IPS DF 4.7 (cell line): ENCODE measurements at regions not wholly inside any gene's neighbourhood (a gene's known extent, or its start where the extent isn't known, plus 50 kb on each side); places are given as distances from the start of the nearest gene placed in this dataset.

Experiments used
- DNase-seq: peaks from one replicate; pipeline ENCODE4 v3.0.0-alpha.2; 2013; ENCODE audit warnings: low spot score; ENCODE audit errors: extremely low read depth

DNA sequence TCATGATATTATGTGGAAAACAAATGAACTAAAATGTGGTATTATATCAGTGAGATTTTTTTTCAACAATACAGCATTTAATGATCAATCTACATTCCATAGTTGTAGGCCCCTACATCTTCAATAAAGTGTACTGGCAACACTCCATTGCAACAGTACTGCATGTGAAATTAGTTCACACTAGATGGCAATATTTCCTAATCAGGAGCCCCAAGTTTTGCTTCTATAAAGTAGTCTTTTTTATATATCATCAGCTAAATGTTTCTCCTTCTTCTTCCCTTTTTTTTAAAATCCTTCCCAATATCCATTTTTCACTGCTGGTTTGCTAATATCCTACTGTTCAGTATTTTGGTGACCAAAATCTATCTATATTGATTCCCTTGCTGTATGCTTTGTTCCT lies 528.3 kb upstream of the ATXN8OS start:
- no peak for DNase-seq

DNA sequence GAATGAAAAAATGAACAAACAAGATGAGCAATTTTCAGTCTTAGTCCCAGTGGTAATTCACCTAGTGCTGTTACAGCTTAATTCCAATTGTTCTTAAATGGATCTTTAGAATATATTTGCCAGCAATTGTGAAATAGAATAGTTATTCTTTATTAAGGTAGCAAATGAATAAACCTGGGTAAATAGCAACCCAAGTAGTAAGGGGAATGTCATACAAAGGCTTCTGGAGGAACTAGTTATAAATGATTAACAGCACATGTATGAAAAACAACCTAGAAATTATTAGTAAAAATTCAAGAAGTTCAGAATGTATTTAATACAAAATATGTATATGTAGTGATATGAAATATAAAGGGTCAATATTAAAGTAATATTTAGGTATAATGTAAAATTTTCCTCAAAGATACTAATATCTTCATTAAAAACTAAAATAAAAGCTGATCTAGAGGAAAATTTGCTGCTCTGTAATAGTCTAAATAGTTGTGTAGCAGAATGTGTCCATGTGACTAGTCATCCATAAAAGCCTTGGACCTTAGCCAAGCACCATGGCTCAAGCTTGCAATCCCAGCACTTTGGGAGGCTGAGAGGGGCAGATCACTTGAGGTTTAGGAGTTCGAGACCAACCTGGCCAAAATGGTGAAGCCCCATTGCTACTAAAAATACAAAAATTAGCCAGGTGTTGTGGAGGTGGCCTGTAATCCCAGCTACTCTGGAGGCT lies 535.9 kb upstream of the ATXN8OS start:
- DNase-seq: no peak

DNA sequence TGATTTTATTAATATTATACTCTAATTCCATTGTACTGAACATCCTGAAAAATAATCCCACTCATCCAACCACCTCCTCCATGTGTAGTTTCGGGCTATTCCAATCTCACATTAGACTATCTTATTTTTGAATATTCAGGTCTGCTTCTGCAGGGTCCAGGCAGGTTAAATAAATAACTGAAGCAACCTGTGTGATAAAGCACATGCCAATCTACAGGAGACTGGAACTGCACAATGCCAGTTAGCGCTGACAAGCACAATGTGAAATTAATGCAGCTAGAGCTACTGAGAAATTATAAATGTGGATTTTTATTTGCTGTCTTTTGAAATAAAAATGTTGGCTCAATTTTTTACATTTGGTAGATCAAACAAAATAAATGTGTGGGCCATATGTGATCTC lies 540.1 kb upstream of the ATXN8OS start:
- no peak for DNase-seq

DNA sequence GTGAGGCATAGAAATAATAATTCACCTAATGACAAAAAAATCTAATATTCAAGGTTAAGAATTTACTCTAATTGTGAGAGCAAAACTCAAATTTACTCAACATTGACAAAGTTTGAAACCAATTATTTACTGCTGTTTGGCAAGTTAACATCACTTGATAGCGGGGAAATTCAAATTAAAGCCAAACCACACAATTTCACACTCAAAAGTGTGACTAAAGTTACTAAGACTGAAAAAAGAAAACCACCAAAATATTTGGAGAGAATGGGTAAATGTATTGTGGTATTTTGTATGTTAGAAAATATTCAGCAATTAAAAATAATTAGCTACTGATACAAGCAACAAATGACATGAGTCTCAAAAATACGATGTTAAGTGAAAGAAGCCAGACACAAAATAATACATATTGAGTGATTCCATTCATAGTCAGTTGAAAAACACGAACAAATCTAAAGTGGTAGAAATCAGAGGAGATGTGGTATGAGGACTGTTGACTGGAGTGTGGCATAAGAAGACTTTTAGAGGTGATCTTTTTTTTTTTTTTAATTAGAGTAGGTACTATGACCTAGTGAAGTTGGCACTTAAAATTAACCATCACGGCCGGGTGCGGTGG lies 541.4 kb upstream of the ATXN8OS start:
- DNase-seq: no peak

DNA sequence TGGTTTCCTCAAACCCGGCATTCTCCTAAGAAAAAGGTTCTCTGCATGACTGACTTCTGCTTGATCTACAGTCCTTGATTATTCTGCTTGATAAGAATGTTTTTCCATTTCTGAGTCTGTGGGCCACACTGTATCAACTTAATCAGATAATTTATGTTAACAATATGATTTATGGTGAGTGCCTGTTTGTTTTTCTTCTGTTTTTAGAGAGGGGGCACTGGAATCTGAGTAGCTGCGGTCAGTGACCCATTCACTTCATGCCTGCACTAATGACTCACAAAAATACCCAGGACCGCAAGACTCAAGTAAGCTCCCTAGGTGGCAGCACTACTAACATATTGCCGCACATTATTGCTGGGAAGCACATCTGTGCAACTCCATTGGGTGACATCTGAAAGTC lies 542.3 kb upstream of the ATXN8OS start:
- peak; percentile 30 for DNase-seq

DNA sequence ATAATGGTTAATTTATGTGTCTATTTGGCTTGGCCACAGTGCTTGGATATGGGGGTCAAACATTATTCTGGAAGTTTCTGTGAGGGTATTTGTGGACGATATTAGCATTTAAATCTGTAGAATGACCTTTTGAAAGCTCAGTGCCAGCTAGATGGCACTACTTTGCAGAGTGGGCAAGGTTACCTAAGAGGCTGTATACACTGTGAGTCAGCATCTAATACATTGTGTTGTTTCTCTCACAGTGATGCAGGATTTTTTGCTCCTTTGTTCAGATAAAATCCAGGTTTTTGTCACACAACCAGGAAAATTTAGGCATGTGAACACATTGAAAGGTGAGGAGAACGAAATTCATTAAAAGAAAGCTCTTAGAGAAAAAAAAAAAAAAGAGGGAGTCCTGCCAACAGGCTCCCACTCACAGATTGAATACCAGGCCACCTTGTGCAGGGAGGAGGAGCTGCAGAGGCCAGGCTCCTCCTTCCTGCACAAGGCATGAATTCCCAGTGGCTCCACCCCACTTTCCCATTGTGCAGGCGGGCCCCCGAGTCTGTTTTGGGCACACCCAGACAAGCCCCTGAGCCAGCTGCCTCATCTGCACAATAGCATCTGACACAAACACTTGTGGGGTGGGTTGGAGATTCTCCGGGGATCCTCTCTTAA lies 551.0 kb upstream of the ATXN8OS start:
- DNase-seq: no peak

DNA sequence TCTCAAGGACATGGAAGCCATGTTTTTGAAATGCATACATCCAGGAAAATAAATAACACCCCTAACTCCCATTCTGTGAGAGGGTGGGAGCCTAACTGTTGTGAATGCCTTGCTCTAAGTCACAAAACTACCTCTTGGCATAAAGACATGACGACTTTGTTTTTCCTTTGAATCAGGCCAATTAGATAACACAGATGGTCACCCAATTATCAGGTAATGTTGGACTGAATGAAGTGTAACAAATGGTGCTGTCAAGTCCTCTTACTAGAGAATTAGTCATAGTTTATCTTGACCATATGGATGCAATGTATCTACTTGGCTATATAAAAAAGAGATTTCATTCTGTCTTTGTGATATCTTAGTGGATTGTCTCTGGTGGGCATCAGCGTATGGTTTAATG lies 553.6 kb upstream of the ATXN8OS start:
- DNase-seq: no peak

DNA sequence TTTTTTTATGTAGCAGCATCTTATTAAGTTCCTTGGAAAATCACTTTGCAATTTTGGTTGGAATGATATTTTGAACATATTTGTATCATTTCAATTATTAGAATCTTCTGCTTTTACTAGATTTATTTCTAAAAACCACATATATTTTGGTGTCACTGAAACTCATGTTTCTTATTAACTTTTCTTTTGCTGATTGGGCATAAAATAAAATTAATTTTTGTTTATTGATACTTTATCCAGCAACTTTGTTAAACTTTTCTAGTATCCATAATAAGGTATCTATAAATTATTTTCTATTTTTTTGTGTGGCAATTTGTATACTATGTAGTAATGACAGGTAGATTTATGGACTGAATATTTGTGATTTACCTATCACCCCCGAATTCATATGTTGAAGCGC lies 556.4 kb upstream of the ATXN8OS start:
- no peak for DNase-seq

DNA sequence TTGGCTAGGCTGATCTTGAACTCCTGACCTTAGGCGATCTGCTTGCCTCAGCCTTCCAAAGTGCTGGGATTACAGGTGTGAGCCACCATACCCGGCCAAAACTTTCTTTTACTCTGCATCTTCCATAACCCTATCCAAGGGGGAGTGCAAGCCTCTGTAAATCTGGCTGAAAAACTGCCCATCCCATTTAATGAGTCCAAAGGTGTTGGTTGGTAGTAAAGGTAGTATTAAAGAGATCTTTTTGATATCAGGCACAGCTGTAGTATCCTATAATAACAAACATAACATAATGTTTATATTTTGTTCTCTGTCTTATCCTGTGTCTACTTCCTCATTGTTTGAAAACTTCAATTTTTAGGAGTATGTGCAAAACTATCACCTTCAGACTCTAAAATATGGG lies 559.8 kb upstream of the ATXN8OS start:
- no peak for DNase-seq

DNA sequence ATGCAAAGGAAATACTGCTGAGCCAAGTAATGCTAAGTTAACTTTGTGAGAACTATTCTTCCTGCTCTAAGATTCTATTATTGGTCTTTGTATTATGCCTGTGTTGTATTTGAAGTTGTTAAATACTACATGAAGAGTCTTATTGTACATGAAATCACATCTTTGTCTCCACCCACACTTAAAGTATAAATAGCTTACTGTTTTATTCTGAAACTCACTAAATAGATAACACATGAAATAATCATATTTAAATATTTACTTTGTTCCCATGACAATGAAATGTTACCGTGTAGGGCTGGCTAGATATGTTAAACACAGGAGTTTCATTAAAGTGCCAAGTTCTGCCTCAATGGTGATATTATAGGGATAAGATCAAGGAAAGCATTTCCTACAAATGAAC lies 562.1 kb upstream of the ATXN8OS start:
- DNase-seq: no peak

DNA sequence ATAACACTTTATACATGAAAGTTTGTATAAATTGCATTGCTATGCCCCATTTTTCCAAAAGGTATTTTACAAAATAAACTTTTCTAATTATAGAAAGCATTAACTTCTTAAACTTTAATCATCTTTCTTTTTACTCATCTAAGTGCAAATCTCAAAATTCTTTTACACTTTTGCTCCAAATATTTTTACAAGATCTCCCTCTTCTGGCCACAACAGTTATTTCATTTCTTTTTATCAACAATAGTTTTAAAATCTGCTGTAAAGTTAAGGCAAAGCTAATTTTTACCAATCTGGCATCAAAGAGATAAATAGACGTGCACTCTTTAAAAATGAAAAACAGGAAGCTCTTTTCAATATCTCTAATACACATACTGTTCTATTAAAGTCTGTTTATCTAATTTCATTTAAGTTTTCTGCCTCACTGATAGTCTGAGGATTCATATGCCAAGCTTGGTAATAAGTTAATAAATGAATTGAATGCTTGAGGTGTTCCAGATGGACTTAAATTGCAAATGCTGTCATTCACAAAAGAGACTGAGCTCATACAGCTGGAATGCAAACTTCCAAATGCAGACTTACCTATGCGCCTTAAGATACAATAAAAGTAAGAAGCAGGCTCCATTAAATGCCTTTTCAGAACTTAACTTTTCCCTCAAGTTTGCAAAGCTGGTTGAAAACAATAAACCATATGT lies 583.0 kb upstream of the ATXN8OS start:
- no peak for DNase-seq

DNA sequence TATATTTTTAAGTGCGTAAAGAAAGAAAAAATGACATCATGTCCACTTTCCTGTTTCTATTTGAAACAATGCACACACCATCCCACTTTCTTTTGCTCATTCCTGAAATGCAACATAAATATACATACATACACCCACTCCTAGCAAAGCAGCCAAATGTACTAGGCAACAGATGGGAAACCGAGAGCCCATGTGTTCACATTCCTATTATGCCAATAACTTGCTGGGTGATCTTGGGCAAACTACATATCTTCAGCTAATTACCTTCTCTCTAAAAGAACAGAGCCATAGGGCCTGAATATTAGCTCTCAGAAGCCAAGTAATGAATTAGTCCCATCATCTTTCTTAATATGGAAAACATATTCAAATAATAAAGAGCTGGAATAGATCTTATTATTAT lies 610.6 kb upstream of the ATXN8OS start:
- no peak for DNase-seq

DNA sequence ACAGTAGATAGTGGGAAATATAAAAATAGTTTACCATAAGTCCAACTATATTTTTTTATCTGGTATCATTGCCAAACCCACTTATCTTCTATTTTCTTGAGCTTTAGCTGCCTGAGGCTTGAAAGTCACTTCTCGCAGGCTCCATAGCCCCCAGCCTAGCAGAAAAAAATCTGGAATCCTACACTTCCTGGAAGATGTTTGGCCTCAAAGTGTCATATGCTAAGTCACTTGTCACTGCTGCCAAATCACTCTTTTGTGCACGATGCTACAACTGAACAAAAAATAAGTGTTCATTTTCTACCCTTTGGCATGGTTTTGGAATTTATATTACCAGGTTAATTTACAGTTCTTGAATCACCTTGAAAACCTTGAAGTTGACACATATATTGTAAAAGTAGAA lies 612.5 kb upstream of the ATXN8OS start:
- no peak for DNase-seq

DNA sequence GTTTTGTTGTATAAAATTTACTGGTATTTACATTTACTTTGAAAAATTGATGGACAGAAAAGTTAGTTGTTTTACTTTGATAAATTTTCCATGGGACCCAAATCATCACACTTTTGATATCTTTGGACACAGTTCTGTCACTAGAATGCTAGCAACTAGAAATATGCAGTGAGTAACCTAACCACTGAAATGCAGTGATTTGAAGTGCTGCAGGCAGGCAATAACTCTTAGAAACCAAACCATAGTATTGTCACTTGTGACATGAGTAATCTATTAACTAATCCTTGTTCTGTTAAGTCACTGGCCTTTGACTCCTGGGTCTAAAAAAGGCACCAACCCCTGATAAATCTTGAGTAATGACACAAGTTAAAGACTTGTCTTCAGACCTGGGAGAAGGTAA lies 620.0 kb upstream of the ATXN8OS start:
- DNase-seq: no peak

DNA sequence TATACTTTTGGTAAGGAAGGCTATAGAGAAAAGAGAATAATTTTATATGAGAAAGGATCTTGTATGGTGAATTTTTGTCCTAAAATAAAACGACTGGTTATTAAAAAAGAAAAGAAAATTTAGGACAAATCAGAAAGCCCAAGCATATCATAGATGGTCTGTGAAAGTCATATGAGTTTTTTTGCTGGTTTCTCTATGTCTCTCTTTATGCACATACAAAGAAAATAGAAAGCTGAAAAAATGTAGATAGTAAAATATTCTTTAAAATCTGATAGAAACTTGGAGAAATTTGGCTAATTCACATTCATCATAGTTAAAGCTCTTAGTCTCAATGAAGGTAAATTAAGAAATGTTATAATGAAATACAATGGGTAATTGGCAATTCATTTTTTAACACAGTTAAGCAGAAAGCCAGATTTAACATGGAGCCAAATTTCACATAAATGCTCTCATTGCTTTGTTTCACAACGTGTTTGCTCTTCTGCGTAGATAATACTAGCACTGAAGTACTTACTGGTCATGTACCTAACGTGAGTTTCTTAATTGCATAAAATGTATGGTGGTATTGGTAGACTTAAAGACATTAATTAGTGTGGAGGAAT lies 621.5 kb upstream of the ATXN8OS start:
- no peak for DNase-seq

DNA sequence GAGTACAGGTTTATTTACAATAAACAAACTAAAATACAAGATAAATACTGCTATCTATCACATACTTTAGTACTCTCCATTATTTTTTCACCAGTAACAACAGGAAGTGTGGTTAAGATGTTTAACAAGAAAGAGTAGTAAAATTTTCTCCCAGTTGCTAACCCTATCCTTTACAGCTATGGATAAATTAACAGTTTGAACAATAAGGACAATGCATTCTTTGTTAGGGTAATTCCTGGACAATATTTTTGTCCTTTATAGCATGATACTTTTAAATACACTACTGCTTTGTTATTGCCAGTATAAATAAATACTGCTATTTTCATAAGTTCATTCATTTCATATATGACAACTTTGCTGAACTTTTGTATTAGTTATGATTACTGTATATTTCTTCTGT lies 630.2 kb upstream of the ATXN8OS start:
- no peak for DNase-seq

DNA sequence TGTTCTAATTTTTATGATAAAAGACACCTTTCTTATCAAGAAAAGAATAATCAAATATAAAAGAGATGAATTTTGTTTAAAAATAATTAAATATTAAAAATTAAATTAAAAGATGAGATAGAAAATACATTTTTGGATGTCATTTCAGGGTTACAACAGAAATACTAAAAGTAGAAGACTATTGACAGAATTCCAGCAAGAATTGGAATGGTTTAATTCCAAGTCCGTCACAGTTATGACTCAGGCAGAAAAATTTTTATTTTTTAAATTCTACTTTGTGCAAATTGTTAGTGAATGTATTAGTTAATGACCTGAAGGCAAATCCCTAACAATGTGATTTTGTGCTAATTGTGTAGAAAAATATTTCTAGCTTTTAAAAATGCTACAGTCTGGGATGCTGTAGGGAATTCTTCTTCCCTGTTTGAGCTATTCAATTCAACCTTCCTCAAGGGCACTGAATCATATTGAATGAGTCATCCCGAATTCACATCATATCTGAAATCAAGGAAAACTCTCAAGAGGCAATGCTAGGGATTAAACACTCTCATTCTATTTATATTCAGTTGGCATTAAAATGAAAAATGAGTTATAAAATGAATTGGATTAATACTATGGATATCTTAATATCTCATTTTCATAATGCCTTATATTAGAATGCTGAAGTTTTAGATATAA lies 633.5 kb upstream of the ATXN8OS start:
- DNase-seq: no peak

DNA sequence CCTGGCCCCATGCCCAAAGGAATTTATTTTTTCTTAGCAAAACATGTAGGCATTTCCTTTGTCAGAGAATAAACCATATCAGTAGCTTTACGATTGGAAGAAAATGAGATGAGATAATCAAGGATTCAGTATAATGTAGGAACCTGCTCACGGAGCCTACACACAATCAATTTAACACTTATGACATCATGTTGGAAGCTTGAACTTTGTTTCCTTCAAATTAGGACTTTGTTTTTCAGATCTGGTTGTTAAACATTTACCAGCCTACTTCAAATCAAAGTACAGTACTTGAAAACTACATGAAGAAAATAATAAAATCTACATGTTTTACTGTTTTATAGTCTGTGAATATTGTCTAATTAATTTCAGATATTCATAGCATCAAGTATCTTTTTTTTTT lies 639.0 kb upstream of the ATXN8OS start:
- no peak for DNase-seq

DNA sequence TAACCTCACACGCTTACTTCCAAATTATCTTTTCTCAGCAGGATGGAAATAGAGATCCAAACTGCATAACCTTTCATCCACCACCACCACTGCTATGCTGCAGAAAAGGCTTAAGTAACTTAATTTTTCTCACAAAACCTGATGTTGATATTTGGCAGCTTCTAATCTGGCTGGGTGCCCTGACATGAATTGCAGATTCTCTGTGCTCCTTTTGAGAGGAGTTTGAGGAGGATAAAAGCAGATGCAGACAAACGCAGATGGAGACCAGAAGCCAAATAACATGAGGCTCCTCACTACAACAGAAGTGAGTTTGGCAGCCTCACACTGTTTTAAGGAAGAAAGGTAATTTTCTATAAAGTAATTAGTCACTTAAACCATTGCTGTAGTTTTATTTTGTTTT lies 646.2 kb upstream of the ATXN8OS start:
- DNase-seq: no peak

DNA sequence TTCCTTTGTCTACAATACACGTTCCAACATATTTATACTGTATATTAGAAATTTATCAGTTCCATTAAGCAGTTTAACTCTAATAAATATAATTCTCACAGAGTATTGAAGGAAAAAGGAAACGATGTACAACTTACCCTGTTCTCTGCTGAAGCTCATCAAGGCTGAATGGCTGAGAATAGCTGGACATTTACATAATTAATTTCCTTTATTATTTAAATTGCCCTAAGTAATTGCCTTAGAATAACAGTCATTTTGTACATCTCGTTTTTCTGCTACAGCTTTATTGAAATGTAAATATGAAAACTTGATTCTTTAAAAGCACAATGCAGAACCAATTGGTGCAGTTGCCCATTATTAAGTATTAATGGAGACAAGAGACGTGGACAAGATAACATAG lies 648.3 kb upstream of the ATXN8OS start:
- no peak for DNase-seq

DNA sequence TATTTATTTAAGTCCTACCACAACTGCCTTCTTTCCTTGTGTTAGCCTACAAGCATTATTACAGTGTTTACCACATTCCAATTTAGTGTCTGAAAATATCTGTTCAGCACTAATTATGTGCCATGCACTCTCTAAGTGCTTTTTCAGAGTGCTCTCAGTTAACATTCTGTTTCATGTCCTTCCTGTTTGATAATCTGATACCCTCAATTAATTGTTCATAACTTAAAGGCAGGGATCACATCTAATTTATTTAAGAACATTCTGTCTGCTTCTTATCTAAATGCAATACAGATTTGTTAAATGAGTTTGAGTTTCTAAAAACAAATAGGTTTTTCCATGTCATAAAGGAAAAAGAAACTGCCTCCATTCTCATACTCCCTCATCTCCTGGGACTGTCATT lies 649.6 kb upstream of the ATXN8OS start:
- DNase-seq: no peak
